ENCODE measurements at regions not wholly inside any gene's neighbourhood (a gene's known extent, or its start where the extent isn't known, plus 50 kb on each side); places are given as distances from the start of the nearest gene placed in this dataset.
"Not testable (repeated sequence)": the region's sequence is repeated elsewhere in the genome, so short reads cannot be mapped to it uniquely, and the experiment has no call there.

DNA sequence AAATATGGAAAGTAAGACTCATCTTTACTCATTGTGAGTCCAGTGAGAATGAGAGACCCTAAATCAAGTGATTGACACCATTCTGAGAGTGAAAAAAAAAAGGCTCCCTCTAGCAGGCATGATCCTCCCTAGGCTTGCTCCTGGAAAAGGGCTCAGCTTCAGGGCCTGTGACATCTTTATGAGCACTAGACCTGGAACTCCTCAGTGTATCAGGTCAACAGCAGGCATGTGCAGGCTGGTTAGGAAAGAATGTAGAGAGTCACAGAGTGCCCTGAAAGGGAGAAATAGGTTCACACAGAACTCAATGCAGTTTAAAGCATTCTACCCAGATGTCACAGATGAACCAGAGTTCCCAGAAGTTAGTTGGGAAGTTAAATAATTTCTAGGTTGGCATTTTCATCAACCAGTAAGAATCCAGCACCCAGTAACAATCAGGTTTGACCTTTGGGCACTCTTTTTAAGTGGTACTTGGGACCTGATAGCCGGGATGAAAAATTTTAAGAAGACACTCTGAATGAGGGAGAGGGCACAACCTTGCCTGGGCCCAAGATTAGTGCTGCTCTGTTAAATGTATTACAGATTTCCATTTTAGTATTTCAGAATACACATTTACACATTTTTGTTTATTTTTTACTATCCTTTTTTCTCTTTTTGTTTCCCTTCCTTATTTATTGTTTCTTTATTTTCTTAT is 828.8 kb downstream of the C12orf50 start:
- DNase-seq (ENCODE audit: low spot score): no peak
- in situ Hi-C loops (cut with MboI; ENCODE audit: low sequenced_read_pairs, unreplicated experiment): no loop called here
- TF ChIP-seq, protein P1, sequence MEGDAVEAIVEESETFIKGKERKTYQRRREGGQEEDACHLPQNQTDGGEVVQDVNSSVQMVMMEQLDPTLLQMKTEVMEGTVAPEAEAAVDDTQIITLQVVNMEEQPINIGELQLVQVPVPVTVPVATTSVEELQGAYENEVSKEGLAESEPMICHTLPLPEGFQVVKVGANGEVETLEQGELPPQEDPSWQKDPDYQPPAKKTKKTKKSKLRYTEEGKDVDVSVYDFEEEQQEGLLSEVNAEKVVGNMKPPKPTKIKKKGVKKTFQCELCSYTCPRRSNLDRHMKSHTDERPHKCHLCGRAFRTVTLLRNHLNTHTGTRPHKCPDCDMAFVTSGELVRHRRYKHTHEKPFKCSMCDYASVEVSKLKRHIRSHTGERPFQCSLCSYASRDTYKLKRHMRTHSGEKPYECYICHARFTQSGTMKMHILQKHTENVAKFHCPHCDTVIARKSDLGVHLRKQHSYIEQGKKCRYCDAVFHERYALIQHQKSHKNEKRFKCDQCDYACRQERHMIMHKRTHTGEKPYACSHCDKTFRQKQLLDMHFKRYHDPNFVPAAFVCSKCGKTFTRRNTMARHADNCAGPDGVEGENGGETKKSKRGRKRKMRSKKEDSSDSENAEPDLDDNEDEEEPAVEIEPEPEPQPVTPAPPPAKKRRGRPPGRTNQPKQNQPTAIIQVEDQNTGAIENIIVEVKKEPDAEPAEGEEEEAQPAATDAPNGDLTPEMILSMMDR (IDR thresholded peaks at IDR 0.05; ENCODE audit: borderline replicate concordance, control extremely low read depth, extremely low read depth, insufficient read depth, missing control alignments): no peak

DNA sequence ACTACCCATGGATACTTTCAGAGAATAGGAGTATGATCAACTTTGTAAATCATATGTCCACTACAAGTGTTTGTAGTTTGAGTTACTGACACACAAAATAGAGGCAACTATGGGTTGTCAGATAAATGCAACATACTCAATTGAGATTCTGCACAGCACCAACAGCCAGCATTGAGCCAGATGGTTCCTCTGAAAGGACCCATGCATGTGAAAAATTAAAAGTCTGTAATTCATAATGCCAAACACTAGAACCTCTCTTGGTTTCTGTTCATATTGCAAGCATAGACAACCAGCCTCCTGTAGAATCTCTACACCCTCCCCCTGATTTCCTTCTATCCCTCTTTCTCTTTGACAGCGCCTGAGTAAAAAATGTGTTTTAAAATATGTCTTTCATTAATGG is 831.0 kb downstream of the C12orf50 start:
- in situ Hi-C loops (cut with MboI; ENCODE audit: low sequenced_read_pairs, unreplicated experiment): no loop called here
- TF ChIP-seq, protein P1 (IDR thresholded peaks at IDR 0.05; ENCODE audit: borderline replicate concordance, control extremely low read depth, extremely low read depth, insufficient read depth, missing control alignments): no peak
- no peak for DNase-seq (ENCODE audit: low spot score)

DNA sequence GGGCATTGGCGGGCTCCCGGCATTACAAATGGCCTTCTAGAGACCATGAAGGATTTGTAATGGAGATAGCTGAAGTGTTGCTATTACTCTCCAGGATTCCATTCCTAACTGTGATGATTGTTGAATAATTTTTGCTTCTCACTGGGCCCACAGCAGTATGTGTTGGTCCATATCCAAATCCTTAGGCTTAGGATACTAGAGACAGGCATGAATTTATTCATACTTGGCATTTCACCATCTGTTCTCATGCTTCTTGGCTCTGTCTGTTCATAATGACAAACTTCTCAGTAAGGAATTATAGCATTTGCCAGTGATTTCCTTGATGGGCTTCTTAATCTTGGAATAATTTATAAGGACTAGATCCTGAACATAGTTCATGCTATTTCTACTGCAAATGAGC is 832.9 kb downstream of the C12orf50 start:
- no peak for DNase-seq (ENCODE audit: low spot score)
- in situ Hi-C loops (cut with MboI; ENCODE audit: low sequenced_read_pairs, unreplicated experiment): no loop called here
- TF ChIP-seq, protein P1 (IDR thresholded peaks at IDR 0.05; ENCODE audit: borderline replicate concordance, control extremely low read depth, extremely low read depth, insufficient read depth, missing control alignments): no peak

GRCh38 chr12:87194389-87194788 is 834.8 kb downstream of the C12orf50 start:
- in situ Hi-C loops (cut with MboI; ENCODE audit: low sequenced_read_pairs, unreplicated experiment); DNase-seq (ENCODE audit: low spot score): not testable (repeated sequence)

- in situ Hi-C loops (cut with MboI; ENCODE audit: low sequenced_read_pairs, unreplicated experiment): no loop called here
- DNase-seq (ENCODE audit: low spot score): no peak
- TF ChIP-seq, protein P1 (IDR thresholded peaks at IDR 0.05; ENCODE audit: borderline replicate concordance, control extremely low read depth, extremely low read depth, insufficient read depth, missing control alignments): no peak
Measured at GRCh38 chr12:87185367-87185766, 843.8 kb downstream of the C12orf50 start.

- DNase-seq (ENCODE audit: low spot score): no peak
- TF ChIP-seq, protein P1 (IDR thresholded peaks at IDR 0.05; ENCODE audit: borderline replicate concordance, control extremely low read depth, extremely low read depth, insufficient read depth, missing control alignments): no peak
- in situ Hi-C loops (cut with MboI; ENCODE audit: low sequenced_read_pairs, unreplicated experiment): no loop called here
Measured at GRCh38 chr12:87182696-87183233, 846.4 kb downstream of the C12orf50 start.

DNA sequence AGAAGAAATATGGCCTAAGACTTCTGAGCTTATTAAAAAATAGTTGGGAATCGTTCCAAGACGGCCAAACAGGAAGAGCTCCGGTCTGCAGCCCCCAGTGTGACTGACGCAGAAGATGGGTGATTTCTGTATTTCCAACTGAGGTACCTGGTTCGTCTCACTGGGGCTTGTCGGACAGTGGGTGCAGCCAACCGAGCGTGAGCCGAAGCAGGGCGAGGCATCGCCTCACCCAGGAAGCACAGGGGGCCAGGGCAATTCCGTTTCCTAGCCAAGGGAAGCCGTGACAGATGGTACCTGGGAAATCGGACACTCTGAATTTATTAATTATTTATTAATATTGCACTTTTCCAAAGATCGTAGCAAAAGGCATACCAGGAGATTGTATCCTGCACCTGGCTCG is 857.8 kb downstream of the C12orf50 start:
- no peak for DNase-seq (ENCODE audit: low spot score)
- TF ChIP-seq, protein P1 (IDR thresholded peaks at IDR 0.05; ENCODE audit: borderline replicate concordance, control extremely low read depth, extremely low read depth, insufficient read depth, missing control alignments): no peak
- in situ Hi-C loops (cut with MboI; ENCODE audit: low sequenced_read_pairs, unreplicated experiment): no loop called here

Data from GM13976 (cell line).